HCT116 (cell line): ENCODE measurements at regions not wholly inside any gene's neighbourhood (a gene's known extent, or its start where the extent isn't known, plus 50 kb on each side); places are given as distances from the start of the nearest gene placed in this dataset.
A peak's percentile ranks its signal among the peaks of the same experiment; 100 is the strongest.

ENCODE experiments used
- ATAC-seq: fragments of 200-7000 bp; cut with Tn5 transposase; 2 replicates; pipeline ENCODE4 v1.9.1; 2020; ENCODE audit warnings: mild to moderate bottlenecking, moderate library complexity
- BruUV-seq: library from RNA; stranded (reverse); fragments of 400-500 nt; replicated peaks from 2 replicates; lab custom pipeline; 2021; lab: Mats Ljungman, UMichigan
- CTCF ChIA-PET: fragments of 300-600 bp; sonication (Branson Sonifier 250); formaldehyde crosslinking; loops from one replicate; lab custom pipeline; 2021; ENCODE audit warnings: antibody characterized with exemption; lab: Charles Lee
- POLR2A ChIA-PET: fragments of 300-600, 350-600 bp; sonication (Branson Sonifier 250); formaldehyde crosslinking; loops from one replicate; lab custom pipeline; 2021; ENCODE audit warnings: antibody characterized with exemption; lab: Charles Lee
- RAD21 ChIA-PET, 2 experiments: fragments of 300-600 bp; sonication (Branson Sonifier 250); formaldehyde crosslinking; loops; one replicate each; lab custom pipeline; 2023; ENCODE audit warnings: low total read pairs in 2 of 2; ENCODE audit not compliant: uncharacterized antibody in 2 of 2, unreplicated experiment in 2 of 2, low non-redundant PET in 1 of 2; lab: Charles Lee
- DNase-seq: peaks from one replicate; pipeline ENCODE4 v3.0.0-alpha.2; 2010; ENCODE audit warnings: low read depth, low spot score
- H2AFZ ChIP-seq: fragments of 200-600 bp; shearing (Covaris generic), sonication (generic); 2 replicates; pipeline ENCODE4 v1.6.1; 2017; ENCODE audit warnings: low read depth, mixed run types, mixed read lengths, antibody characterized with exemption, low read length; ENCODE audit not compliant: poor library complexity, severe bottlenecking
- H3K27ac ChIP-seq: 2 replicates; pipeline ENCODE4 v1.5.1; 2012; ENCODE audit warnings: low read depth, low read length
- H3K27me3 ChIP-seq: fragments of 200-600 bp; sonication (generic); 2 replicates; pipeline ENCODE4 v1.6.1; 2016; ENCODE audit warnings: mixed run types, low read length, mixed read lengths; ENCODE audit not compliant: insufficient read depth
- H3K36me3 ChIP-seq, 2 experiments: fragments of 200-500 bp in 1 of 2; fragments of 200-600 bp in 1 of 2; sonication (Bioruptor generic) in 1 of 2; sonication (generic) in 1 of 2; 2 replicates each; pipeline versions ENCODE4 v1.5.1 to v1.6.1; 2014 to 2016; ENCODE audit warnings: low read length in 2 of 2, inconsistent platforms in 1 of 2, mixed read lengths in 1 of 2, mixed run types in 1 of 2; ENCODE audit not compliant: insufficient read depth in 2 of 2, control insufficient read depth in 1 of 2
- H3K4me1 ChIP-seq, 2 experiments: fragments of 200-600 bp in 1 of 2; sonication (generic) in 1 of 2; 2 replicates each; pipeline versions ENCODE4 v1.5.1 to v1.6.1; 2012 to 2017; ENCODE audit warnings: low read length in 2 of 2, inconsistent platforms in 1 of 2, mild to moderate bottlenecking in 1 of 2, mixed read lengths in 1 of 2, mixed run types in 1 of 2, moderate library complexity in 1 of 2; ENCODE audit not compliant: insufficient read depth in 2 of 2, control insufficient read depth in 1 of 2
- H3K4me2 ChIP-seq: fragments of 200-600 bp; sonication (generic); 2 replicates; pipeline ENCODE4 v1.6.1; 2017; ENCODE audit warnings: mixed run types, low read length, mixed read lengths
- H3K4me3 ChIP-seq, 2 experiments: fragments of 200-600 bp in 1 of 2; sonication (generic) in 1 of 2; replicated peaks in 1 of 2; 2 replicates each; pipeline ENCODE4 v1.5.1; 2011 to 2016; ENCODE audit warnings: low read length in 2 of 2, control low read depth in 1 of 2, low read depth in 1 of 2, mild to moderate bottlenecking in 1 of 2, mixed read lengths in 1 of 2, mixed run types in 1 of 2
- H3K79me2 ChIP-seq: fragments of 200-600 bp; sonication (generic); 2 replicates; pipeline ENCODE4 v1.6.1; 2017; ENCODE audit warnings: mild to moderate bottlenecking, mixed run types, low read length, moderate library complexity, mixed read lengths; ENCODE audit not compliant: insufficient read depth
- H3K9ac ChIP-seq: fragments of 200-600 bp; sonication (generic); 2 replicates; pipeline ENCODE4 v1.6.1; 2016; ENCODE audit warnings: low read length, mixed read lengths
- H3K9me2 ChIP-seq: fragments of 200-600 bp; sonication (generic), shearing (Covaris generic); 2 replicates; pipeline ENCODE4 v1.6.1; 2017; ENCODE audit warnings: mixed run types, mild to moderate bottlenecking, moderate library complexity; ENCODE audit not compliant: insufficient read depth
- H3K9me3 ChIP-seq, 2 experiments: fragments of 200-500 bp in 1 of 2; fragments of 200-600 bp in 1 of 2; sonication (Bioruptor generic) in 1 of 2; sonication (generic) in 1 of 2; 2 replicates each; pipeline ENCODE4 v1.6.1; 2014 to 2017; ENCODE audit warnings: low read length in 2 of 2, mixed read lengths in 2 of 2, inconsistent platforms in 1 of 2, low read depth in 1 of 2, mild to moderate bottlenecking in 1 of 2, mixed run types in 1 of 2, moderate library complexity in 1 of 2; ENCODE audit not compliant: control insufficient read depth in 1 of 2, insufficient read depth in 1 of 2
- H4K20me1 ChIP-seq: fragments of 200-600 bp; sonication (generic), shearing (Covaris generic); 2 replicates; pipeline ENCODE4 v1.6.1; 2017; ENCODE audit warnings: mixed run types, mild to moderate bottlenecking, moderate library complexity; ENCODE audit not compliant: insufficient read depth
- CEBPB ChIP-seq: IDR thresholded peaks from 2 replicates; pipeline ENCODE4 v1.6.1; 2012; ENCODE audit warnings: low read depth
- CTCF ChIP-seq, 3 experiments: fragments of 200-600 bp in 1 of 3; sonication (generic) in 1 of 3; IDR thresholded peaks in 2 of 3; conservative IDR thresholded peaks in 1 of 3; 2 replicates each; pipeline ENCODE4 v1.5.1; 2012 to 2017; ENCODE audit warnings: low read depth in 2 of 3, low read length in 2 of 3, antibody characterized with exemption in 1 of 3, borderline replicate concordance in 1 of 3, control low read depth in 1 of 3, mild to moderate bottlenecking in 1 of 3, mixed read lengths in 1 of 3, mixed run types in 1 of 3, moderate library complexity in 1 of 3; ENCODE audit not compliant: insufficient read depth in 1 of 3
- FOSL1 ChIP-seq: IDR thresholded peaks from 2 replicates; pipeline ENCODE4 v1.6.1; 2012; ENCODE audit warnings: low read depth
- MAX ChIP-seq: IDR thresholded peaks from 2 replicates; pipeline ENCODE4 v1.6.1; 2012
- SIN3A ChIP-seq: IDR thresholded peaks from 2 replicates; pipeline ENCODE4 v1.6.1; 2012; ENCODE audit warnings: low read depth
- SP1 ChIP-seq: IDR thresholded peaks from 2 replicates; pipeline ENCODE4 v1.6.1; 2012; ENCODE audit warnings: low read depth
- ZFX ChIP-seq: fragments of 450-650 bp; IDR thresholded peaks from 2 replicates; pipeline ENCODE4 v1.6.1; 2017
- intact Hi-C: fragments of 100-400 bp; cut with micrococcal nuclease; formaldehyde crosslinking; loops from 2 replicates; pipeline ENCODE4 v1.10.0; 2022

- H3K4me2 ChIP-seq, result 0 out of 2 replicates have a peak overlapping the region, but pooled peaks have one; percentile 14
- CTCF ChIA-PET, result no interaction called here
Measured at GRCh38 chrX:45842926-45843315, 642.2 kb upstream of the DIPK2B start.

More at GRCh38 chrX:45842926-45843315, 642.2 kb upstream of the DIPK2B start:
- no peak for DNase-seq
- TF ChIP-seq FOSL1 (no peak), MAX (no peak), SP1 (no peak), CTCF (IDR thresholded peaks at IDR 0.05 in 2 of 3, conservative IDR thresholded peaks at IDR 0.05 in 1 of 3; ENCODE audit: borderline replicate concordance in 1 of 3, insufficient read depth in 1 of 3, low read depth in 2 of 3, low read length in 2 of 3) (no peak), SIN3A (no peak), ZFX (no peak), CEBPB (no peak)
- intact Hi-C loops, result loop anchor here (5.0 to 10.0 kb wide), 2 partner anchors 331 to 422 kb away; no protein-coding TSS in a partner anchor
- H3K9me3 ChIP-seq, result no peaks in the 10 kb centered on the region
- BruUV-seq, result no TSS peak
- H4K20me1 ChIP-seq, result peaks cover 23% of the 10 kb centered on the region; the same call in 1 of the 2 replicates
- ATAC-seq, result no peak
- H3K27ac ChIP-seq, result peak overlapping the region; percentile 40
- peaks cover 30 to 79% of the 10 kb centered on the region in 2 experiments for H3K4me1 ChIP-seq
- H3K4me3 ChIP-seq, result no peak overlapping the region
- no peaks in the 10 kb centered on the region for H3K27me3 ChIP-seq
- no peaks in the 10 kb centered on the region for H3K9me2 ChIP-seq
- no peak overlapping the region for H2AFZ ChIP-seq
- ChIA-PET RAD21 (no interaction called here), POLR2A (no interaction called here)
- peaks cover 100% of the 10 kb centered on the region for H3K79me2 ChIP-seq
- H3K36me3 ChIP-seq, result peaks cover 7 to 50% of the 10 kb centered on the region in 2 experiments; a peak in 3 of 4 replicates
- no peak overlapping the region for H3K9ac ChIP-seq
